Psoas muscle (tissue), 7 donors: ENCODE measurements at regions not wholly inside any gene's neighbourhood (a gene's known extent, or its start where the extent isn't known, plus 50 kb on each side); places are given as distances from the start of the nearest gene placed in this dataset.

Source experiments
- ATAC-seq, 4 donors: fragments of 200-7000 bp; cut with Tn5 transposase; one replicate each; pipeline ENCODE4 v1.9.1; 2020; ENCODE audit warnings: moderate library complexity in 3 of 4, mild to moderate bottlenecking in 2 of 4
- DNase-seq, 2 donors: peaks; one replicate each; pipeline ENCODE4 v3.0.0-alpha.2; 2020
- H3K27ac ChIP-seq: fragments of 200-600 bp; one replicate; pipeline ENCODE4 v1.8.0; 2022
- H3K27me3 ChIP-seq, 3 donors: fragments of 200-600 bp in 1 of 3; one replicate each; pipeline versions ENCODE4 v1.6.1 to v1.8.0; 2013 to 2022; ENCODE audit warnings: low read length in 2 of 3, mild to moderate bottlenecking in 2 of 3, moderate library complexity in 1 of 3; ENCODE audit not compliant: insufficient read depth in 3 of 3
- H3K36me3 ChIP-seq, 2 donors: fragments of 200-600 bp in 1 of 2; one replicate each; pipeline versions ENCODE4 v1.6.1 to v1.8.0; 2013 to 2022; ENCODE audit warnings: low read depth in 1 of 2, mild to moderate bottlenecking in 1 of 2, moderate library complexity in 1 of 2; ENCODE audit not compliant: insufficient read depth in 1 of 2
- H3K4me1 ChIP-seq: fragments of 200-600 bp; one replicate; pipeline ENCODE4 v1.8.0; 2022
- H3K4me3 ChIP-seq: fragments of 200-600 bp; one replicate; pipeline ENCODE4 v1.8.0; 2022; ENCODE audit warnings: mild to moderate bottlenecking
- H3K9me3 ChIP-seq: fragments of 200-600 bp; one replicate; pipeline ENCODE4 v1.8.0; 2022
- CTCF ChIP-seq: fragments of 200-600 bp; IDR thresholded peaks from one replicate; pipeline ENCODE4 v1.8.0; 2022; ENCODE audit warnings: antibody characterized with exemption
- WGBS, 3 donors: extraction: QIAGEN DNeasy Blood & Tissue Kit; methylation state at CpG; one replicate each; pipeline versions ENCODE4 v1.1.6 to v1.1.7; 2013; 5-methylcytosine and 5-hydroxymethylcytosine counted together
- intact Hi-C, 2 donors: fragments of 100-400 bp; cut with DNase I; formaldehyde crosslinking; loops; one replicate each; pipeline versions ENCODE4 v1.11.0 to v1.14.2; 2022
- donor health status: healthy with polysubstance abuse.
- donor health status: DM: no; HTN: no; CAD: no; lungs with moderate emphysema.
- donor health status: Bipolar disorder and iron deficiency.
- donor health status: healthy.
- donor health status: DM: yes; HTN: yes; CAD: no.
- donor health status: DM: no; HTN: no; CAD: no.
- donor health status: DM: yes; HTN: yes; CAD: no.

GRCh38 chr16:62967611-62968010, 931.4 kb upstream of the CDH8 start:
- H3K4me1 ChIP-seq, result no peaks in the 10 kb centered on the region
- H3K27ac ChIP-seq, result no peak overlapping the region
- H3K4me3 ChIP-seq, result no peak overlapping the region
- no peaks in the 10 kb centered on the region for H3K9me3 ChIP-seq
- intact Hi-C loops, result no loop called here
- no peaks in the 10 kb centered on the region for H3K36me3 ChIP-seq
- H3K27me3 ChIP-seq, result peaks cover 0 to 2% (median 0%) of the 10 kb centered on the region in 3 donors
- no peak for DNase-seq
- WGBS, 3 donors, result 89 to 92% (median 91%) methylated on average over 2 of the region's 2 CpGs
- no peak for ATAC-seq
- TF ChIP-seq CTCF, result no peak

DNA sequence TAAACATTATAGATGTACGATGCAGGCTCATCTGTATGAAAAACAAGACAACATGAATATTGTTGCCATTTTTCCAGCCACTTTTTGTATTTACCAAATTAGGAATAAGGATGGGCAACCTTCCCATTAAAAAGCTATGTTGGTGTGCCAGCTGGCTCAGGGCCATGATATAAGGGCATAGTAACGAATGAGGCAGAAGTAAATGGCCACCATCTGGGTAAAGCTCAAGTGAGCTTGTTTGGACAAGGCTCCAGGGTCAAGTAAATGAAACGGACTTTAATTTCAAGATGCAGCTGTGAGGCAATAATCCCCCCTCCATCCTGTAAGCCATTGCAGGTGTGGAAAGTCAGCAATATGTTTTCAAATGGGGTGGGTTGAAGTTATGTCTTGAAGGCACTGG, 930.9 kb upstream of the CDH8 start:
- Histone ChIP-seq H3K36me3 (no peaks in the 10 kb centered on the region), H3K4me1 (no peaks in the 10 kb centered on the region), H3K4me3 (no peak overlapping the region), H3K9me3 (no peaks in the 10 kb centered on the region), H3K27me3 (peaks cover 0 to 2% (median 0%) of the 10 kb centered on the region in 3 donors), H3K27ac (no peak overlapping the region)
- intact Hi-C loops, result no loop called here
- 26 to 31% (median 29%) methylated on average over 3 of the region's 3 CpGs for WGBS, 3 donors
- DNase-seq (no peak), ATAC-seq (no peak)
- no peak for TF ChIP-seq CTCF

DNA sequence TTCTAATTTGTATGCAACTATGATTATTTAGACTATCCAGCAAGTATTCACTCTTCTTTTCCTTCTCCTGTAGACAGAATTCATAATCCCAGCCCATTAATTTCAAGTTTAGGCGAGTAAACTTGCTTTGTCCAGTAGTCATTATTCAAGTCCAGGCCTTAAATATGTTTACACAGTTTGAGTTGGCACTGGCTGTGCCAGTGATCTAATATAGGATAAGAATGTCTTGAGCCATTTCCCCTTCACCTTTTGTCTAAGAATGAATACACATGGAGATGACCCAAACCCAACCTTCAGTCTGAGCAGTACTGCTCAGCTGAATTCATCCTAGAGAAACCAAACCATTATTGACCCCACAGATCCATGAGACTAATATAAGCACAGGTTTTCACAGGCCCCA, 930.4 kb upstream of the CDH8 start:
- no peaks in the 10 kb centered on the region for H3K9me3 ChIP-seq
- 84 to 94% (median 90%) methylated on average over 1 of the region's 1 CpG for WGBS, 3 donors
- H3K36me3 ChIP-seq, result no peaks in the 10 kb centered on the region
- intact Hi-C loops, result no loop called here
- no peak overlapping the region for H3K4me3 ChIP-seq
- no peak for ATAC-seq
- H3K4me1 ChIP-seq, result no peaks in the 10 kb centered on the region
- TF ChIP-seq CTCF, result no peak
- no peak for DNase-seq
- no peak overlapping the region for H3K27ac ChIP-seq
- H3K27me3 ChIP-seq, result peaks cover 0 to 2% (median 0%) of the 10 kb centered on the region in 3 donors

- Histone ChIP-seq H3K4me3 (no peak overlapping the region), H3K27ac (no peak overlapping the region), H3K36me3 (no peaks in the 10 kb centered on the region), H3K27me3 (peaks cover 0 to 2% (median 0%) of the 10 kb centered on the region in 3 donors), H3K9me3 (no peaks in the 10 kb centered on the region), H3K4me1 (no peaks in the 10 kb centered on the region)
- intact Hi-C loops, result no loop called here
- ATAC-seq (no peak), DNase-seq (no peak)
- TF ChIP-seq CTCF, result no peak
- 64 to 79% (median 73%) methylated on average over 3 of the region's 3 CpGs for WGBS, 3 donors
Observed at GRCh38 chr16:62965831-62966230, 929.6 kb upstream of the CDH8 start.

DNA sequence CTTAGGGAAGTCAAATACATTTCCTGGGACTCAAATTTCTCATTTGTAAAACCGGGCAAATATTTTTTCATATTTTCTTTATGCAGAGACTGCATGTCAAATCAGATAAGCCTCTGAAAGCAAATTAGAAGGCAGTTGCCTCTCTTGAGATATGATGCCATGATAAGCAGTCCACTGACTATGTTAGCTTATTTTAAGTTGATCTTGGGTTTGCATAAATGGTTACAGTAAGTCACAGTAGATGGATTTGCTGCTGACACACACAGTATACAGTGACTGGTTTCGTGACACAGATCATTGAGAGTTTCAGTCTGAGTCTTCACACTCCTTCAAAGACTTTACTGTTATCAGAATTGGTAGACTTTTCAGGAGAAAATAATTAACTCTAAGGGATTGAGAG, 927.6 kb upstream of the CDH8 start:
- Histone ChIP-seq H3K9me3 (no peaks in the 10 kb centered on the region), H3K27ac (no peak overlapping the region), H3K36me3 (no peaks in the 10 kb centered on the region), H3K27me3 (peaks cover 0 to 2% (median 0%) of the 10 kb centered on the region in 3 donors), H3K4me1 (no peaks in the 10 kb centered on the region), H3K4me3 (no peak overlapping the region)
- no peak for DNase-seq
- intact Hi-C loops, result no loop called here
- ATAC-seq, result no peak
- WGBS, 3 donors, result 45 to 55% (median 46%) methylated on average over 2 of the region's 2 CpGs
- TF ChIP-seq CTCF, result no peak
